Activated CD4-positive, alpha-beta T cell treated with anti-CD3 and anti-CD28 coated beads for 36 hours (primary cell): ENCODE measurements at regions not wholly inside any gene's neighbourhood (a gene's known extent, or its start where the extent isn't known, plus 50 kb on each side); places are given as distances from the start of the nearest gene placed in this dataset.
A peak's percentile ranks its signal among the peaks of the same experiment; 100 is the strongest.

Experiments used
- ATAC-seq: fragments of 200-7000 bp; cut with Tn5 transposase; one replicate; pipeline ENCODE4 v1.10.0; 2021; ENCODE audit warnings: mild to moderate bottlenecking, moderate library complexity
- CTCF ChIA-PET: fragments of 350-600 bp; sonication (Branson Sonifier 250); formaldehyde crosslinking; loops from one replicate; lab custom pipeline; 2021; ENCODE audit warnings: antibody characterized with exemption; lab: Charles Lee
- POLR2A ChIA-PET: fragments of 350-600 bp; sonication (Branson Sonifier 250); formaldehyde crosslinking; loops from one replicate; lab custom pipeline; 2021; ENCODE audit warnings: antibody characterized with exemption, inconsistent platforms; lab: Charles Lee
- DNase-seq: peaks from one replicate; pipeline ENCODE4 v3.0.0-alpha.2; 2020
- H3K27ac Mint-ChIP-seq: one replicate; pipeline ENCODE4 v1.8.0; 2021; ENCODE audit warnings: mixed read lengths
- H3K27me3 Mint-ChIP-seq: one replicate; pipeline ENCODE4 v1.8.0; 2021; ENCODE audit warnings: mixed read lengths
- H3K36me3 Mint-ChIP-seq: one replicate; pipeline ENCODE4 v1.8.0; 2021; ENCODE audit warnings: low read depth, mixed read lengths
- H3K4me1 Mint-ChIP-seq: one replicate; pipeline ENCODE4 v1.8.0; 2021; ENCODE audit warnings: mixed read lengths
- H3K4me3 Mint-ChIP-seq: one replicate; pipeline ENCODE4 v1.8.0; 2021; ENCODE audit warnings: mild to moderate bottlenecking, moderate library complexity, mixed read lengths
- H3K9me3 Mint-ChIP-seq: one replicate; pipeline ENCODE4 v1.8.0; 2021; ENCODE audit warnings: low read depth, mixed read lengths
- intact Hi-C, 2 experiments: fragments of 100-400 bp; cut with DNase I in 1 of 2; cut with micrococcal nuclease in 1 of 2; formaldehyde crosslinking; loops; one replicate each; pipeline versions ENCODE4 v1.14.2 to v1.15.1; 2022 to 2024; cut with DNase I, micrococcal nuclease

DNA sequence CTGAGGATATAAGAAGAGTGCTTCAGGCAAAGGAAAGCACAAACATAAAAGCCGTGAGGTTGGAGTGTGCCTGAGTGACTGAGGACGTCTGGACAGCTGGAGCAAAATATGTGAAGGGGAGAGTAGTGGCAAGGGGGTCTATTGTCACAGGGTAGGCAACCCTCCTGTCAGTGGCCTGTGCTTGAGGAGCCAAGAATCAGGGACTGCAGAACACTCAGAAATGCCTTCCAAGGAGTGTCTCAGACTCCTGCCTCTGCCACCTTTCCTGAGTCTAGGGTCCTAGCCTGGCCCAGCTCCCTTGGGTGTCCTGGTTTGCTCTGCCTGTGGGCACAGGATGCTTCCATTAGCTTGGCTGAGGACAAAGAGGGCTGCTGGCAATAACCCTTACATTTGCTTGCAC, 152.5 kb upstream of the PJA1 start:
- ChIA-PET POLR2A (no interaction called here), CTCF (no interaction called here)
- Mint-ChIP-seq H3K4me3 (no peak overlapping the region), H3K4me1 (no peaks in the 10 kb centered on the region), H3K36me3 (no peaks in the 10 kb centered on the region), H3K9me3 (no peaks in the 10 kb centered on the region), H3K27ac (no peak overlapping the region), H3K27me3 (no peaks in the 10 kb centered on the region)
- ATAC-seq (no peak), DNase-seq (no peak)
- intact Hi-C loops = no loop called here

DNA sequence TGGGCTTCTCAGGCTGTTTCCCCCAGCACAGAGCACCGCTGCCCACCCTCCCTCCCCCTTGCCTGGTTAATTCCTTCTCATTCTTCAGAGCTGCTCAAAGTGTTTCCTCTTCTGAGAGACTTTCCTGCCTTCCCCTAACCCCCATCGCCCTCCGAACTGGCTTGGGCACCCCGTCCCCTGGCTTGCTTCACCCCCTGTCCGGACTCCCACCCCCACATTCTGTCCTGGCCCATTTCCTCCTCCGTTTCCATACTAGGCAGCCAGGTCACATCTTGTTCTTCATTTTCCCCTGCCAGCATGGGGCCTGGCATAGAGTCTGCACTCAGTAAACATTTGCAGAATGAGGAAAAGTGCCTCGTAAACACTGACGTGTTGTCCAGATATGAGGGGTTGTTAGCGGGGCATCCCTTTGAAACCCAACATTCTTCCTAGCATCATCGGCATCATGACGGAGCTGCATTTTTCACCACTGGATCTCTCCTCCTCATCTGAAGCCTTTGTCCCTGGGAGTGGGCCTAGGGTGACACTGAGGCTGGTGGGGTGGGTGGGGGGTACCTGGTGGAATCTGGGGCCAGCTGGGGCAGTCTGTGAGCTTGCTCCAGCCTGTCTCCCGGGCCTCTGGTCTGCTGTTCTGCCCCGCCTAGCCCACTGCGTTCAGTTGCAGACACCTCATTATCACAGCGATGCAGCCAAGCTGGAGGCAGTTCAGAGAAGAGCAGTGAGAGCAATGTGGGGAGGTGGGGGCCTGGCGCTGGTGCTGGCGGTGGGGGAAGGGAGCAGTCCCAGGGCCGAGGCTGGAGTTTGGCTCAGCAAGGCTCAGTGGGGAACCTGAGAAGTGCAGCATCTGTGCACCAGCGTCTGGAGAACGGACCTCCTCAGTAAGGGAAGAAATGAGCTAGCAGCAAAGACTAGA, 149.4 kb upstream of the PJA1 start:
- H3K4me3 Mint-ChIP-seq = no peak overlapping the region
- intact Hi-C loops = no loop called here
- no peaks in the 10 kb centered on the region for H3K36me3 Mint-ChIP-seq
- H3K27me3 Mint-ChIP-seq = no peaks in the 10 kb centered on the region
- H3K27ac Mint-ChIP-seq = no peak overlapping the region
- no peaks in the 10 kb centered on the region for H3K4me1 Mint-ChIP-seq
- no peaks in the 10 kb centered on the region for H3K9me3 Mint-ChIP-seq
- CTCF ChIA-PET = no interaction called here
- ATAC-seq = no peak
- DNase-seq = no peak
- POLR2A ChIA-PET = no interaction called here

DNA sequence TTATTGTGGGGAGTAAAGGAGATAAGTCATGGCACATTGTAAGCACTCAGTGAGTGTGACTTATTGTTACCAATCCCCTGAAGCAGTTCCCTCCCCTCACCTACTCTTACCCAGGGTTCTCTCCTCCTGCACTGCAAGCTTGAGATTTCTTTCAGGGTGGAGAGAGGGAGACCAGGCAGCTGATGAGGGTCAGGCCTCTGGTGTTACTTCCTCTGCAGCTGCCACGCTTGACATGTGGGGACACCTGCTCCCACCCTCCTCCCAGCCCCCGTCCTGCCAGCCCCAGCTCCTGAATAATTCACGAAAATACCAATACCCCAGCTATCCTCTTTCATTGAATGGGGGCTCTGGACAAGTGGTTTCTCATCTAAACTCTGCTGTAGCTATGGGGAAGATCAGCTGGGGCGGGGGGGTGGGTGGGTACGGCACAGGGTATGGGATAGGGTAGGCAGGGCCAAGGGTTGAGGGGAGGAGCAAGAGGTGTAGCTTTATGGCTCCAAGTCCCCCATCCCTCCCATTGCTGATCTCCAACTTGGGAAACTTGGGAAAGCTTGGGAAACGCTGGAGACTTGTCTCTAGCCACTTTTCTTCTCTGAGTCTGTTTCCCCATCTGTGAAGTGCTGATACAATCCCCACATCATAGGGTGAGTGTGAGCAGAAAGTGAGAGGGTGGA, 148.5 kb upstream of the PJA1 start:
- CTCF ChIA-PET = no interaction called here
- no peaks in the 10 kb centered on the region for H3K4me1 Mint-ChIP-seq
- H3K27ac Mint-ChIP-seq = no peak overlapping the region
- POLR2A ChIA-PET = no interaction called here
- intact Hi-C loops = no loop called here
- no peak overlapping the region for H3K4me3 Mint-ChIP-seq
- no peaks in the 10 kb centered on the region for H3K27me3 Mint-ChIP-seq
- no peak for DNase-seq
- H3K9me3 Mint-ChIP-seq = no peaks in the 10 kb centered on the region
- no peak for ATAC-seq
- H3K36me3 Mint-ChIP-seq = no peaks in the 10 kb centered on the region

DNA sequence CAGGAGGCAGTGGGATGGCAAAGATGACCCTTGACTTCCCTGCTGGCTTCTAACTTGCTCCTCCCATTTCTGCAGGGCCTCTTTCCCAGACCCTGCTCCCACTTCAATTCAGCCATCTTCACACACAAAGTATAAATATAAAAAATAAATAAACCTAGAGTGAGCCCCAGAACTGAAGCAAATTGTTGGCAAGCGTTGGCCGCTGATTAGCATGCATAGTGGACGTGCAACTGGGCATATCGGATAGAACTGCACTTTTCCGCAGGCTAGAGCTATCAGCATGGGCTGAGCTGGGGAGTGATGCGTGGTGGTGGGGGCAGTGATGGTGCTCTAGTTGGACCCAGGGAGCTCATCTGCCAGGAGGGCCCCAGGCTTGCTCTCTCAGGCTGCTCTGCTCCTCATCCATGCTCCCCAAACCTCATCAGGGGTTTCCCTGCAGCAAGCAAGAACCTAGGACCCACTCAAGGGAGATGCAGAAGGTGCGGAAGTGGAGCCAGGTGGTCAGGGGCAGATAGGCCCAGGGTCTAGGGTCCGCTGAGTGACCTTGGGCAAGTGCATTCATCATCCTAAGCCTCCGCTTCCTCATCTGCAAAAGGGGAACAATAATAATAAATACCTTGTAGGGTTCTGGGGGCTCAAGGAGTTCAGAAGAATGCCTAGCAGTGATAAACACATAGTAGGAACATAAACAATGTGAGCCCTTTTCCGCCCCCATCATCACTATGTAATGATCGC, 146.8 kb upstream of the PJA1 start:
- POLR2A ChIA-PET = no interaction called here
- H3K27ac Mint-ChIP-seq = no peak overlapping the region
- H3K27me3 Mint-ChIP-seq = no peaks in the 10 kb centered on the region
- no peak overlapping the region for H3K4me3 Mint-ChIP-seq
- no peaks in the 10 kb centered on the region for H3K4me1 Mint-ChIP-seq
- H3K36me3 Mint-ChIP-seq = no peaks in the 10 kb centered on the region
- CTCF ChIA-PET = no interaction called here
- no peak for DNase-seq
- intact Hi-C loops = no loop called here
- no peaks in the 10 kb centered on the region for H3K9me3 Mint-ChIP-seq
- no peak for ATAC-seq

DNA sequence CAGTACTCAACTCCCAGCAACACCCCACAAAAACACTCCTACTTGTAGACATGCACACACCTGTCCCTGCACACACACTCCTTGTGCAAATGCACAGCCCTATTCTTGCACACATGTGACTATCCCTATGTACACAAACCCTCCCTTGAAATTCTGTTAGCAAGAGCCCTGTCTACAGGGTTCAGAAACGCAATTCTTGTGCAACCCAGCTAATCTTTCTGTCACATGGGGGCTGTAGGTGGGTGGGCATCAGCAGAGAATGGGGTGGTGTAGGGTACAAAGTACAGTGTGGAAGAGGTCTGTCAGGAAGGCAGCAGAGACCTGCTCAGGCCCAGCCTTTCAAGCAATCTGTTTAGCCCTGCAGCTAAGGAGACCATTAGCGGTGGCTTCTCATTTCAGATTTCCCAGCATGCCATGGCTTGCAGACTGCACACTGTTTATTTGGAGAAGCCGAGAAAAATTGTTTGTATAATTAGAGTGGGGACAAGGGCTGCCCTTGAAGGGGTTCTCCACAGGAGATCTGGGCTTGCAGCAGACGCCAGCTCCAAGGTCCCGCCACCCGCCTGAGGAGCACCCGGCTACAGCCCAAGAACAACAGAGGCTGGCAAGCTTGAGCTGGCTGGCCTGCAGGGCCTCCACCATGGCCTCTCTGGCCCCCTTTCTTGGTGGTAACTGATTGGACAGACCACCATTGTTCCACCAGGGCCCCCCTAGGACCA, 144.0 kb upstream of the PJA1 start:
- Mint-ChIP-seq H3K27ac (no peak overlapping the region), H3K9me3 (no peaks in the 10 kb centered on the region), H3K4me1 (no peaks in the 10 kb centered on the region), H3K36me3 (no peaks in the 10 kb centered on the region), H3K27me3 (peaks cover 4% of the 10 kb centered on the region), H3K4me3 (no peak overlapping the region)
- DNase-seq = no peak
- intact Hi-C loops = no loop called here
- no peak for ATAC-seq
- ChIA-PET CTCF (no interaction called here), POLR2A (no interaction called here)

DNA sequence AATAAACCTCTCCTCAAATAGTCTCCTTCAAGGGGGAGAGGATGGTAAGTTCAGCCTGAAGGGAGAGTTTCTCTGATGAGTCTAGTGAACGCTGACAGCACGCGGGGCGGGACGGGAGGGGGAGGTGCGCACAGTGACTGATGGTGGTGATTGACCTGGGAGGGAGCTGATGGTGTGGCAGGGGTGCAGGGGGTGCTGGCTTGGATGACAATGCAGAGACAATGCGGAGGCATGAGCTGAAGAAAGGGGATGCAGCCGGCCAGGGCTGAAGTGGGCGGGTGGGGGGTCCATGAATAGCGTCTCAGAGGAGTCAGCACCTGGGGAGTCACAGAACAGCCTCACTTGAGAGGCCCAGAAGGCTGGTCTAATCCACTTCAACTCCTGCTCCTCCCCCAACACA, 142.5 kb upstream of the PJA1 start:
- Mint-ChIP-seq H3K4me3 (no peak overlapping the region), H3K27me3 (peaks cover 10% of the 10 kb centered on the region), H3K4me1 (no peaks in the 10 kb centered on the region), H3K36me3 (no peaks in the 10 kb centered on the region), H3K9me3 (no peaks in the 10 kb centered on the region), H3K27ac (no peak overlapping the region)
- DNase-seq (no peak), ATAC-seq (no peak)
- intact Hi-C loops = no loop called here
- ChIA-PET POLR2A (no interaction called here), CTCF (no interaction called here)

DNA sequence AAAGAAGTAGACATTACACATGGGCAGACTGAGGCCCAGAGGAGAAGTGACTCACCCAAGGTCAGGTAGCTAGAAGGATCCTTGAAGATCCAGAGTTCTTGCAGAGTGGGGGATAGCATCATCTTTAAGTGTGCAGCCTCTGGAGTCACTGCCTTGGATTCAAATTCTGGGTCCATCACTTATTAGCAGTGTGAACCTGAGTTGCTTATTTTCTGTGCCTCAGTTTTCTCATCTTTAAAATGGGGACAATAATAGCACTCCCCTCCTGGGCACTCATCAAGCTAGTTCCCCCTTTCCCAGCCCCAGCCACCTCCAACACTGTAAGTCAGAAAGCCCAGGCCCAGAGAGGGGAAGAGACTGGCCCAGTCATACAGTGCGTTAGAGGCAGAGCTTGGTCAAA, 141.8 kb upstream of the PJA1 start:
- peaks cover 10% of the 10 kb centered on the region for H3K27me3 Mint-ChIP-seq

DNA sequence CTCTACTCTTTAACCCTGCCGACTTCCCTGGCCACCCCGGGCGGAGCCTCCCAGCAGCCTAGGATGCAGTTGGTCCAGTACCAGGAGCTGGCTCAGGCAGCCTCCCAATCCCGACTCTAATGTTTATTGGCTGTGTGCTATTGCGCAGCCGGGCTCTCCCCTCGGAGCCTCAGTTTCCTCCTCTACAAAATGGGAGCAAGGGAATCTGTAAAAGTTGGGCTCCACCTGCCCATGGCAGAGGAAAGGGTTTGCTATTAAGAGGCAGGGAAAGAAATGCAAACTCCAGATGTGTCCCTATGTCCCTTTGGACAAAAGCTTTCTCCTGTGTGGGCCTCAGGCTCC, 140.8 kb upstream of the PJA1 start:
- no peak overlapping the region for H3K4me3 Mint-ChIP-seq
- ATAC-seq (no peak), DNase-seq (no peak)
- intact Hi-C loops = no loop called here
- no peaks in the 10 kb centered on the region for H3K4me1 Mint-ChIP-seq
- CTCF ChIA-PET = no interaction called here
- no peaks in the 10 kb centered on the region for H3K36me3 Mint-ChIP-seq
- no peak overlapping the region for H3K27ac Mint-ChIP-seq
- POLR2A ChIA-PET = interaction anchor here (0.5 kb wide), 1 partner anchor 72 kb away, joined by 3 read pairs; no protein-coding TSS in a partner anchor
- H3K27me3 Mint-ChIP-seq = peaks cover 10% of the 10 kb centered on the region
- no peaks in the 10 kb centered on the region for H3K9me3 Mint-ChIP-seq

More for the DNA sequence above, 141.8 kb upstream of the PJA1 start:
- POLR2A ChIA-PET = no interaction called here
- intact Hi-C loops = no loop called here
- Mint-ChIP-seq H3K9me3 (no peaks in the 10 kb centered on the region), H3K4me3 (no peak overlapping the region), H3K36me3 (no peaks in the 10 kb centered on the region), H3K4me1 (no peaks in the 10 kb centered on the region), H3K27ac (no peak overlapping the region)
- ATAC-seq (no peak), DNase-seq (no peak)
- CTCF ChIA-PET = no interaction called here

DNA sequence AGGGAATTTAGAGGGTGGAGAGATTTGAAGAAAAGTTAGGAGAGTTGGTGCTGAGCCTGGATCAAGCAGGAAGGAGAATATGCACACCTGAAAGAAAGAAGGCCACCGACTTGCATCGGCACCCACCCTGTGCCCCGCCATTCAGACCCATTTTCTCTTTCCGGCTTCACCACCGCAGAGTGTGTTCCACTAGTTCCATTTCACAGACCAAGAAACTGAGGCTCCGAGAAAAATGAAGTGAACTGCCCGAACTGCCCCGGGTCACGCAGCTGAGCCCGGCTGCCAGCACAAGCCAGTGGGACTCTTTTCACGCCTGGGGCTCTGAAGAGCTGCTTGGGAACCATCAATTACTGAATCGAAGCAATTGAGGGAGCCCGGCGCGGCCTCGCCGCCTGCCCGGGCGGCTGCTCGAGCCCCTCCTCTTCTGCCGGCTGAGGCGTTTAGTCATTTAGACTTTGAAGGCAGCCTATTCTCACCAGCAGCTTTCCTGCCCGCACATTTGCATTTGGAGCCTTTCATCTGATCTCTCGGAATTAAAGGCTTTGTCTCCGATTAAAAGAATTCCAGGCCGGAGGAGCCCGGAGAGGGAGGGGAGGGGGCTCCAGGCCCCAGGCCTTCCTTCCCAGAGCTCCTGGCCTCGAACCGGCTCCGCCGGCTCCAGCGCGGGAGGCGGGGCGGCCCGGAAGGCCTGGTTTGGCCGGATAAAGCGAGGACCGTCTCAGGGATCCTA, 140.2 kb upstream of the PJA1 start:
- ChIA-PET CTCF (no interaction called here), POLR2A (interaction anchor here (0.5 kb wide), 1 partner anchor 72 kb away, joined by 3 read pairs; no protein-coding TSS in a partner anchor)
- Mint-ChIP-seq H3K4me1 (no peaks in the 10 kb centered on the region), H3K27ac (no peak overlapping the region), H3K4me3 (no peak overlapping the region), H3K36me3 (no peaks in the 10 kb centered on the region), H3K9me3 (no peaks in the 10 kb centered on the region), H3K27me3 (peaks cover 10% of the 10 kb centered on the region)
- ATAC-seq (no peak), DNase-seq (peak; percentile 5)
- intact Hi-C loops = no loop called here

DNA sequence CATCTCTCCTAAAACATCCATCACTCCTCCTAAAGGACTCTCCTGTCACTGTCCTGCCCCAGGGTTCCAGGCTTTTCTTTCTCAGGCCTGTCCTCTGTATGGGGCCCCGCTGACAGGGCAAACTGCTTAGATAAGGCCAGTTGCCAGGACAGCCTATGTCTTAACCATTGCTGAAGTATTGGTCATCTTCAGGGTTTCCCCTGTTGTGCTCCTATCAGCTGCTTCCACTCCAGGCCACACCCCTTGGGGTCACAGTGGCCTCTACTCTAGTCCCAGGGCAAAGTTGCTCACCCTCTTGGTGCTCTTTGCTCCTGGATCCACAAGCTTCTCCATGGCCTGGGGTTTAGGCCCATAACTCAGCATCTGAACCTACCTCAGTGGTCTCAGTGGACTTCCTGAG, 138.0 kb upstream of the PJA1 start:
- ChIA-PET CTCF (no interaction called here), POLR2A (no interaction called here)
- no peaks in the 10 kb centered on the region for H3K36me3 Mint-ChIP-seq
- intact Hi-C loops = no loop called here
- ATAC-seq = no peak
- H3K27me3 Mint-ChIP-seq = peaks cover 10% of the 10 kb centered on the region
- no peaks in the 10 kb centered on the region for H3K9me3 Mint-ChIP-seq
- H3K4me3 Mint-ChIP-seq = no peak overlapping the region
- no peaks in the 10 kb centered on the region for H3K4me1 Mint-ChIP-seq
- no peak overlapping the region for H3K27ac Mint-ChIP-seq
- no peak for DNase-seq
